ENCODE measurements at regions not wholly inside any gene's neighbourhood (a gene's known extent, or its start where the extent isn't known, plus 50 kb on each side); places are given as distances from the start of the nearest gene placed in this dataset.

GRCh38 chr22:48071305-48071704, 1308.9 kb downstream of the TBC1D22A start:
- no peak overlapping the region for H3K4me3 ChIP-seq
- H2AFZ ChIP-seq: no peak overlapping the region
- Mint-ChIP-seq H3K9me3 (peaks cover 33% of the 10 kb centered on the region), H3K27me3 (ENCODE audit: insufficient read depth, low read depth, poor library complexity) (peaks cover 12% of the 10 kb centered on the region), H3K36me3 (ENCODE audit: low read depth) (peaks cover 22% of the 10 kb centered on the region), H3K4me1 (peaks cover 31% of the 10 kb centered on the region), H3K27ac (no peak overlapping the region; the same call in 1 of the 2 replicates), H3K4me3 (no peak overlapping the region)
- no peaks in the 10 kb centered on the region for H3F3A ChIP-seq (replicated peaks; ENCODE audit: low read depth)
- H3K36me3 ChIP-seq (ENCODE audit: insufficient read depth): no peaks in the 10 kb centered on the region
- TF ChIP-seq ZNF114 (CRISPR knock-in tag; IDR thresholded peaks at IDR 0.05) (no peak), REST (IDR thresholded peaks at IDR 0.05; ENCODE audit: unreplicated experiment) (no peak), EZH2phosphoT487 (IDR thresholded peaks at IDR 0.05; ENCODE audit: unreplicated experiment) (no peak), CREB1 (CRISPR knock-in tag; IDR thresholded peaks at IDR 0.05; ENCODE audit: low read depth) (no peak), NANOG (IDR thresholded peaks at IDR 0.05; ENCODE audit: borderline replicate concordance) (no peak), STAT1 (IDR thresholded peaks at IDR 0.05; ENCODE audit: unreplicated experiment) (no peak), POLR2AphosphoS5 (IDR thresholded peaks at IDR 0.05; ENCODE audit: low read depth) (no peak), JUNB (IDR thresholded peaks at IDR 0.05; ENCODE audit: unreplicated experiment) (no peak), CTCF (conservative IDR thresholded peaks at IDR 0.05; ENCODE audit: low read depth in 2 of 2) (no peak), EZH2 (IDR thresholded peaks at IDR 0.05; ENCODE audit: low read depth, unreplicated experiment) (no peak), ETS1 (IDR thresholded peaks at IDR 0.05) (no peak), ZNF331 (CRISPR knock-in tag; IDR thresholded peaks at IDR 0.05; ENCODE audit: low read depth) (no peak)
- TF ChIP-seq, protein P1, sequence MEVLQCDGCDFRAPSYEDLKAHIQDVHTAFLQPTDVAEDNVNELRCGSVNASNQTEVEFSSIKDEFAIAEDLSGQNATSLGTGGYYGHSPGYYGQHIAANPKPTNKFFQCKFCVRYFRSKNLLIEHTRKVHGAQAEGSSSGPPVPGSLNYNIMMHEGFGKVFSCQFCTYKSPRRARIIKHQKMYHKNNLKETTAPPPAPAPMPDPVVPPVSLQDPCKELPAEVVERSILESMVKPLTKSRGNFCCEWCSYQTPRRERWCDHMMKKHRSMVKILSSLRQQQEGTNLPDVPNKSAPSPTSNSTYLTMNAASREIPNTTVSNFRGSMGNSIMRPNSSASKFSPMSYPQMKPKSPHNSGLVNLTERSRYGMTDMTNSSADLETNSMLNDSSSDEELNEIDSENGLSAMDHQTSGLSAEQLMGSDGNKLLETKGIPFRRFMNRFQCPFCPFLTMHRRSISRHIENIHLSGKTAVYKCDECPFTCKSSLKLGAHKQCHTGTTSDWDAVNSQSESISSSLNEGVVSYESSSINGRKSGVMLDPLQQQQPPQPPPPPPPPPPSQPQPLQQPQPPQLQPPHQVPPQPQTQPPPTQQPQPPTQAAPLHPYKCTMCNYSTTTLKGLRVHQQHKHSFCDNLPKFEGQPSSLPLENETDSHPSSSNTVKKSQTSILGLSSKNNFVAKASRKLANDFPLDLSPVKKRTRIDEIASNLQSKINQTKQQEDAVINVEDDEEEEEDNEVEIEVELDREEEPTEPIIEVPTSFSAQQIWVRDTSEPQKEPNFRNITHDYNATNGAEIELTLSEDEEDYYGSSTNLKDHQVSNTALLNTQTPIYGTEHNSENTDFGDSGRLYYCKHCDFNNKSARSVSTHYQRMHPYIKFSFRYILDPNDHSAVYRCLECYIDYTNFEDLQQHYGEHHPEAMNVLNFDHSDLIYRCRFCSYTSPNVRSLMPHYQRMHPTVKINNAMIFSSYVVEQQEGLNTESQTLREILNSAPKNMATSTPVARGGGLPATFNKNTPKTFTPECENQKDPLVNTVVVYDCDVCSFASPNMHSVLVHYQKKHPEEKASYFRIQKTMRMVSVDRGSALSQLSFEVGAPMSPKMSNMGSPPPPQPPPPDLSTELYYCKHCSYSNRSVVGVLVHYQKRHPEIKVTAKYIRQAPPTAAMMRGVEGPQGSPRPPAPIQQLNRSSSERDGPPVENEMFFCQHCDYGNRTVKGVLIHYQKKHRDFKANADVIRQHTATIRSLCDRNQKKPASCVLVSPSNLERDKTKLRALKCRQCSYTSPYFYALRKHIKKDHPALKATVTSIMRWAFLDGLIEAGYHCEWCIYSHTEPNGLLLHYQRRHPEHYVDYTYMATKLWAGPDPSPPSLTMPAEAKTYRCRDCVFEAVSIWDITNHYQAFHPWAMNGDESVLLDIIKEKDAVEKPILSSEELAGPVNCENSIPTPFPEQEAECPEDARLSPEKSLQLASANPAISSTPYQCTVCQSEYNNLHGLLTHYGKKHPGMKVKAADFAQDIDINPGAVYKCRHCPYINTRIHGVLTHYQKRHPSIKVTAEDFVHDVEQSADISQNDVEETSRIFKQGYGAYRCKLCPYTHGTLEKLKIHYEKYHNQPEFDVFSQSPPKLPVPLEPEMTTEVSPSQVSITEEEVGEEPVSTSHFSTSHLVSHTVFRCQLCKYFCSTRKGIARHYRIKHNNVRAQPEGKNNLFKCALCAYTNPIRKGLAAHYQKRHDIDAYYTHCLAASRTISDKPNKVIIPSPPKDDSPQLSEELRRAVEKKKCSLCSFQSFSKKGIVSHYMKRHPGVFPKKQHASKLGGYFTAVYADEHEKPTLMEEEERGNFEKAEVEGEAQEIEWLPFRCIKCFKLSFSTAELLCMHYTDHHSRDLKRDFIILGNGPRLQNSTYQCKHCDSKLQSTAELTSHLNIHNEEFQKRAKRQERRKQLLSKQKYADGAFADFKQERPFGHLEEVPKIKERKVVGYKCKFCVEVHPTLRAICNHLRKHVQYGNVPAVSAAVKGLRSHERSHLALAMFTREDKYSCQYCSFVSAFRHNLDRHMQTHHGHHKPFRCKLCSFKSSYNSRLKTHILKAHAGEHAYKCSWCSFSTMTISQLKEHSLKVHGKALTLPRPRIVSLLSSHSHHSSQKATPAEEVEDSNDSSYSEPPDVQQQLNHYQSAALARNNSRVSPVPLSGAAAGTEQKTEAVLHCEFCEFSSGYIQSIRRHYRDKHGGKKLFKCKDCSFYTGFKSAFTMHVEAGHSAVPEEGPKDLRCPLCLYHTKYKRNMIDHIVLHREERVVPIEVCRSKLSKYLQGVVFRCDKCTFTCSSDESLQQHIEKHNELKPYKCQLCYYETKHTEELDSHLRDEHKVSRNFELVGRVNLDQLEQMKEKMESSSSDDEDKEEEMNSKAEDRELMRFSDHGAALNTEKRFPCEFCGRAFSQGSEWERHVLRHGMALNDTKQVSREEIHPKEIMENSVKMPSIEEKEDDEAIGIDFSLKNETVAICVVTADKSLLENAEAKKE (CRISPR knock-in tag; IDR thresholded peaks at IDR 0.05): no peak
- no peaks in the 10 kb centered on the region for H3K27me3 ChIP-seq (ENCODE audit: insufficient read depth)
- DNase-seq (ENCODE audit: low spot score): no peak
- no peak for ATAC-seq
- H3K4me2 ChIP-seq: no peak overlapping the region
- H3K4me1 ChIP-seq (ENCODE audit: insufficient read depth): peaks cover 11% of the 10 kb centered on the region
- no peaks in the 10 kb centered on the region for H3K79me2 ChIP-seq (replicated peaks; ENCODE audit: insufficient read depth)
- no peak overlapping the region for H3K27ac ChIP-seq (ENCODE audit: low read depth)
- peaks cover 7% of the 10 kb centered on the region for H3K9me2 ChIP-seq (ENCODE audit: insufficient read depth)
- H4K20me1 ChIP-seq (replicated peaks; ENCODE audit: insufficient read depth): no peaks in the 10 kb centered on the region

Data from GM23338 (cell line).